Thoracic aorta (tissue), 2 donors: ENCODE measurements at regions not wholly inside any gene's neighbourhood (a gene's known extent, or its start where the extent isn't known, plus 50 kb on each side); places are given as distances from the start of the nearest gene placed in this dataset.

Experiments used
- ATAC-seq: fragments of 150-250 bp; one replicate; pipeline ENCODE4 v1.8.0; 2017; ENCODE audit warnings: low read depth; ENCODE audit not compliant: insufficient number of reproducible peaks, low FRiP score
- DNase-seq: peaks from one replicate; pipeline ENCODE4 v3.0.0-alpha.2; 2020; ENCODE audit warnings: low spot score
- H3K27ac ChIP-seq, 2 donors: fragments of 200-600 bp; sonication (generic); 1 replicate in 1 of 2; 2 replicates in 1 of 2; pipeline ENCODE4 v1.5.1; 2016; ENCODE audit warnings: mild to moderate bottlenecking in 2 of 2, moderate library complexity in 2 of 2
- H3K27me3 ChIP-seq: fragments of 200-600 bp; sonication (generic); replicated peaks from 2 replicates; pipeline ENCODE4 v1.6.0; 2016; ENCODE audit warnings: mild to moderate bottlenecking; ENCODE audit not compliant: insufficient read depth
- H3K36me3 ChIP-seq: fragments of 200-600 bp; sonication (generic); one replicate; pipeline ENCODE4 v1.5.1; 2016
- H3K4me1 ChIP-seq, 2 donors: fragments of 200-600 bp; sonication (generic); 1 replicate in 1 of 2; 2 replicates in 1 of 2; pipeline versions ENCODE4 v1.5.1 to v1.6.0; 2016; ENCODE audit warnings: low read depth in 2 of 2, mild to moderate bottlenecking in 1 of 2; ENCODE audit not compliant: control insufficient read depth in 1 of 2
- H3K4me3 ChIP-seq: fragments of 200-600 bp; sonication (generic); 2 replicates; pipeline ENCODE4 v1.5.1; 2016; ENCODE audit warnings: mild to moderate bottlenecking
- H3K9me3 ChIP-seq: fragments of 200-600 bp; sonication (generic); 2 replicates; pipeline ENCODE4 v1.5.1; 2016
- TF ChIP-seq, protein P1 (sequence below): fragments of 200-600 bp; sonication (generic); IDR thresholded peaks from one replicate; pipeline ENCODE4 v1.5.1; 2019; ENCODE audit warnings: antibody characterized with exemption

DNA sequence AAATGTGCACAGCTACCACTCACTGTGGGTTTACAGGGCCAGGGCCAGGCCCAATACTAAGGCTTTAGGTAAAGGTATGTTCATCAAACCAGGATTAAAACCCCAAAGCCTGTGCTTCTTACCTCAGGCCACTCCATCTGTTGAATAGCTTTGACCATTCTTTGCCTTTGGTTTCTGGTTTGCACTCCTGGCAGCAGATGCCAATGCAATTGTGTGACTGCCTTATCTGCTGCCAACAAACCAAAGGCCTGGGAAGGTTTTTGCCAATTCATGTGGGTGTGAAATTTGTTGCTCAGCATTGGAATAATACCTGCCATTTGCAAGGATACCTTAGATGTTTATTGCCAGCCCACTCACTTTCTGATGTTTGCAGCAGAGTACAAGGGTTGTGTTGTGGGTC, 221.6 kb downstream of the C12orf75 start:
- ATAC-seq (no peak), DNase-seq (no peak)
- H3K27me3 ChIP-seq = no peaks in the 10 kb centered on the region
- H3K27ac ChIP-seq = no peak overlapping the region
- H3K36me3 ChIP-seq = no peaks in the 10 kb centered on the region
- no peak overlapping the region for H3K4me3 ChIP-seq
- no peaks in the 10 kb centered on the region for H3K9me3 ChIP-seq
- H3K4me1 ChIP-seq = no peaks in the 10 kb centered on the region
- TF ChIP-seq, protein P1, sequence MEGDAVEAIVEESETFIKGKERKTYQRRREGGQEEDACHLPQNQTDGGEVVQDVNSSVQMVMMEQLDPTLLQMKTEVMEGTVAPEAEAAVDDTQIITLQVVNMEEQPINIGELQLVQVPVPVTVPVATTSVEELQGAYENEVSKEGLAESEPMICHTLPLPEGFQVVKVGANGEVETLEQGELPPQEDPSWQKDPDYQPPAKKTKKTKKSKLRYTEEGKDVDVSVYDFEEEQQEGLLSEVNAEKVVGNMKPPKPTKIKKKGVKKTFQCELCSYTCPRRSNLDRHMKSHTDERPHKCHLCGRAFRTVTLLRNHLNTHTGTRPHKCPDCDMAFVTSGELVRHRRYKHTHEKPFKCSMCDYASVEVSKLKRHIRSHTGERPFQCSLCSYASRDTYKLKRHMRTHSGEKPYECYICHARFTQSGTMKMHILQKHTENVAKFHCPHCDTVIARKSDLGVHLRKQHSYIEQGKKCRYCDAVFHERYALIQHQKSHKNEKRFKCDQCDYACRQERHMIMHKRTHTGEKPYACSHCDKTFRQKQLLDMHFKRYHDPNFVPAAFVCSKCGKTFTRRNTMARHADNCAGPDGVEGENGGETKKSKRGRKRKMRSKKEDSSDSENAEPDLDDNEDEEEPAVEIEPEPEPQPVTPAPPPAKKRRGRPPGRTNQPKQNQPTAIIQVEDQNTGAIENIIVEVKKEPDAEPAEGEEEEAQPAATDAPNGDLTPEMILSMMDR = no peak

GRCh38 chr12:105554223-105554678, 223.8 kb downstream of the C12orf75 start:
- Histone ChIP-seq H3K4me3 (no peak overlapping the region), H3K9me3 (no peaks in the 10 kb centered on the region), H3K27ac (no peak overlapping the region), H3K27me3 (no peaks in the 10 kb centered on the region), H3K4me1 (no peaks in the 10 kb centered on the region), H3K36me3 (no peaks in the 10 kb centered on the region)
- TF ChIP-seq, protein P1 = no peak
- no peak for DNase-seq
- no peak for ATAC-seq

DNA sequence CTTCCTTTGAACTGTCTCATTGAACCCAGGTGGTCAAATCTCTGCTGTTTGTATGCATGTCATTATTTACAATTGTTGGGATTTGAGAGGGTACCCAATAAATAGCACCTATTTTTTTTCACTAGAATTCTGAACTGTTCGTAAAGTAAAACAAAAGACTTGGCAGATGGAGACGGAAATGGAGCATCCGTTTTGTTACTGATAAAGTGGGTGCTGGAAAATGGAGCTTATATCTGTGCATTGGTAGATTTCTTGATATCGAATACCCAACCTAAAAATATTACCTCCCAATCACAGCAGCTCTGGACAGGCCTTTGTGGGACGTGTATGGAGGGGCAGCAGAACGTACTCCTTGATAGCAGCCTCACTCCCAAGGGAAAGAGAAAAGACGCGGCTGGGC, 224.4 kb downstream of the C12orf75 start:
- no peak for ATAC-seq
- no peak overlapping the region for H3K27ac ChIP-seq
- no peaks in the 10 kb centered on the region for H3K27me3 ChIP-seq
- H3K4me3 ChIP-seq = no peak overlapping the region
- no peak for DNase-seq
- no peaks in the 10 kb centered on the region for H3K9me3 ChIP-seq
- no peaks in the 10 kb centered on the region for H3K36me3 ChIP-seq
- H3K4me1 ChIP-seq = no peaks in the 10 kb centered on the region
- TF ChIP-seq, protein P1 = no peak

- no peaks in the 10 kb centered on the region for H3K27me3 ChIP-seq
- H3K36me3 ChIP-seq = no peaks in the 10 kb centered on the region
- no peak overlapping the region for H3K4me3 ChIP-seq
- H3K4me1 ChIP-seq = no peaks in the 10 kb centered on the region
- no peak overlapping the region for H3K27ac ChIP-seq
- no peaks in the 10 kb centered on the region for H3K9me3 ChIP-seq
- TF ChIP-seq, protein P1 = no peak
- DNase-seq (no peak), ATAC-seq (no peak)
These were observed 225.2 kb downstream of the C12orf75 start for GRCh38 chr12:105555556-105556295.

- no peaks in the 10 kb centered on the region for H3K27me3 ChIP-seq
- DNase-seq (no peak), ATAC-seq (no peak)
- TF ChIP-seq, protein P1 = no peak
- no peaks in the 10 kb centered on the region for H3K36me3 ChIP-seq
- H3K4me1 ChIP-seq = peaks cover 0 to 20% of the 10 kb centered on the region in 2 donors
- no peaks in the 10 kb centered on the region for H3K9me3 ChIP-seq
- H3K4me3 ChIP-seq = no peak overlapping the region
- H3K27ac ChIP-seq = no peak overlapping the region
These were observed 228.8 kb downstream of the C12orf75 start for GRCh38 chr12:105559310-105559709.
